ENCODE measurements at regions not wholly inside any gene's neighbourhood (a gene's known extent, or its start where the extent isn't known, plus 50 kb on each side); places are given as distances from the start of the nearest gene placed in this dataset.
"Not testable (repeated sequence)": the region's sequence is repeated elsewhere in the genome, so short reads cannot be mapped to it uniquely, and the experiment has no call there.

GRCh38 chr7:73221724-73222123, 86.9 kb downstream of the NSUN5 start:
- intact Hi-C loops (cut with micrococcal nuclease); CTCF ChIA-PET (ENCODE audit: low intra/inter-chr PET ratio); ATAC-seq; H2AFZ ChIP-seq (ENCODE audit: low read depth, low read length); H3K9me3 ChIP-seq (replicated peaks; ENCODE audit: control insufficient read depth, insufficient read depth, low read depth, low read length); H3K36me3 ChIP-seq (ENCODE audit: control insufficient read depth, insufficient read depth, low read length); H3K4me3 ChIP-seq; H3K9me1 ChIP-seq (ENCODE audit: control insufficient read depth, insufficient read depth, low read length); in situ Hi-C loops (cut with MboI); POLR2A ChIA-PET; H3K27ac ChIP-seq (ENCODE audit: extremely low read depth, low read depth, low read length); DNase-seq (ENCODE audit: extremely low read depth in 1 of 4, low spot score in 3 of 4); H4K20me1 ChIP-seq (replicated peaks; ENCODE audit: control insufficient read depth, insufficient read depth, low read length); FAIRE-seq; H3K4me2 ChIP-seq (ENCODE audit: insufficient read depth, low read length); H3K79me2 ChIP-seq (ENCODE audit: control insufficient read depth, insufficient read depth, low read length); H3K9ac ChIP-seq (ENCODE audit: insufficient read depth in 1 of 2, low read depth in 2 of 2, low read length in 2 of 2); BruUV-seq (replicated peaks); H3K27me3 ChIP-seq (ENCODE audit: control insufficient read depth in 2 of 2, insufficient read depth in 2 of 2, low read length in 2 of 2); H3K4me1 ChIP-seq (replicated peaks in 1 of 2; ENCODE audit: control insufficient read depth in 2 of 2, insufficient read depth in 2 of 2, low read length in 2 of 2): not testable (repeated sequence)
- WGBS (ENCODE audit: insufficient coverage, low coverage, missing lambda C conversion rate): no CpG with 5 or more reads among the region's 6 CpGs

DNA sequence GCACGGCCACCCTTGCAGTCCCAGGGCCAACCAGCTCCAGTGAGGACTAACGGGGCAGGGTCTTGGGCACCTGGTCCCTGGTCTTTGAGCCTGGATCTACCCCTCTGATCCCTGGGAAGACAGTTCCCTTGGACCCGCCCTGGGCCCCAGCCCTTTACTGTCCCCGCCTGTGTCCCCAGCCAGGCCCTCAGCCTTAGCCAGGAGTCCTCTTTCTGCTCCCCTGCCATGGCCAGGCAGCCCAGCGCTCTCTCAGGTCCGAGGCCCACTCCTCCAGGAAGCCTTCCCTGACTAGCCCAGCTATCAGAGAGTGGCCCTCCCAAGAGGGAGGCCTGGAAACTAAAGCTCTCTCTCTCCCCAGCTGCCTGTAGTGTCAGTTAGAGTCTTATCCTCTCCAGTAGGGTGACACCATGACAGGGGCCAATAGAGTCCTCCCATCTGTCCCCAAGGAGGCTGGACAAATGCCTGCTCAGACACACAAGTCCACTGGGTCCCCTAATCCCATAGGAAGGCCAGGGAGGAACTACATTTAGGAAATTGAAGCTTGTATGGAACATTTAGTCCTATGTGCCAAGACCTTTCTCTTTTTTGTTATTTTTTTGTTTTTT, 87.8 kb downstream of the NSUN5 start:
- POLR2A ChIA-PET; H3K27me3 ChIP-seq (ENCODE audit: control insufficient read depth in 2 of 2, insufficient read depth in 2 of 2, low read length in 2 of 2); H2AFZ ChIP-seq (ENCODE audit: low read depth, low read length); H3K9me3 ChIP-seq (replicated peaks; ENCODE audit: control insufficient read depth, insufficient read depth, low read depth, low read length); H4K20me1 ChIP-seq (replicated peaks; ENCODE audit: control insufficient read depth, insufficient read depth, low read length); H3K36me3 ChIP-seq (ENCODE audit: control insufficient read depth, insufficient read depth, low read length); FAIRE-seq; intact Hi-C loops (cut with micrococcal nuclease); H3K79me2 ChIP-seq (ENCODE audit: control insufficient read depth, insufficient read depth, low read length); H3K4me3 ChIP-seq; DNase-seq (ENCODE audit: extremely low read depth in 1 of 4, low spot score in 3 of 4); CTCF ChIA-PET (ENCODE audit: low intra/inter-chr PET ratio); BruUV-seq (replicated peaks); H3K27ac ChIP-seq (ENCODE audit: extremely low read depth, low read depth, low read length); in situ Hi-C loops (cut with MboI); H3K4me2 ChIP-seq (ENCODE audit: insufficient read depth, low read length); H3K9me1 ChIP-seq (ENCODE audit: control insufficient read depth, insufficient read depth, low read length); H3K9ac ChIP-seq (ENCODE audit: insufficient read depth in 1 of 2, low read depth in 2 of 2, low read length in 2 of 2); H3K4me1 ChIP-seq (replicated peaks in 1 of 2; ENCODE audit: control insufficient read depth in 2 of 2, insufficient read depth in 2 of 2, low read length in 2 of 2): not testable (repeated sequence)
- ATAC-seq: peak; percentile 82
- no CpG with 5 or more reads among the region's 6 CpGs for WGBS (ENCODE audit: insufficient coverage, low coverage, missing lambda C conversion rate)

DNA sequence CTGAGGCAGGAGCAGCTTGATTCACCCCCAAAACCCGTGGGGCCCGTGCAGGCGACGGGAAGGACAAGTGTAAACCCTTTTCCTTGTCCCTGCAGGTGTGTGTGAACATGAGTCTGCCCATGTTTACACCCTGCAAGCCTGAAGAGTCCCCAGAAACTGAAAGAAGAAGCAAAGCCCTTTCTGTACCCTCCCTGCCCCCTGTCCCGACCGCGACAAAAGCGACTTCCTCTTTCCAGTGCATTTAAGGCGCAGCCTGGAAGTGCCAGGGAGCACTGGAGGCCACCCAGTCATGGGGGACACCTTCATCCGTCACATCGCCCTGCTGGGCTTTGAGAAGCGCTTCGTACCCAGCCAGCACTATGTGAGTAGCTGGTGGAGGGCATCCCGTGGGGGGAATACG, 88.3 kb downstream of the NSUN5 start:
- H3K36me3 ChIP-seq (ENCODE audit: control insufficient read depth, insufficient read depth, low read length); DNase-seq (ENCODE audit: extremely low read depth in 1 of 4, low spot score in 3 of 4); H3K4me1 ChIP-seq (replicated peaks in 1 of 2; ENCODE audit: control insufficient read depth in 2 of 2, insufficient read depth in 2 of 2, low read length in 2 of 2); H3K4me3 ChIP-seq; H3K9ac ChIP-seq (ENCODE audit: insufficient read depth in 1 of 2, low read depth in 2 of 2, low read length in 2 of 2); in situ Hi-C loops (cut with MboI); POLR2A ChIA-PET; H3K27ac ChIP-seq (ENCODE audit: extremely low read depth, low read depth, low read length); H3K9me3 ChIP-seq (replicated peaks; ENCODE audit: control insufficient read depth, insufficient read depth, low read depth, low read length); intact Hi-C loops (cut with micrococcal nuclease); CTCF ChIA-PET (ENCODE audit: low intra/inter-chr PET ratio); FAIRE-seq; H3K27me3 ChIP-seq (ENCODE audit: control insufficient read depth in 2 of 2, insufficient read depth in 2 of 2, low read length in 2 of 2); H3K4me2 ChIP-seq (ENCODE audit: insufficient read depth, low read length); H3K79me2 ChIP-seq (ENCODE audit: control insufficient read depth, insufficient read depth, low read length); H3K9me1 ChIP-seq (ENCODE audit: control insufficient read depth, insufficient read depth, low read length); BruUV-seq (replicated peaks); H2AFZ ChIP-seq (ENCODE audit: low read depth, low read length); H4K20me1 ChIP-seq (replicated peaks; ENCODE audit: control insufficient read depth, insufficient read depth, low read length): not testable (repeated sequence)
- ATAC-seq: peak; percentile 23
- no CpG with 5 or more reads among the region's 15 CpGs for WGBS (ENCODE audit: insufficient coverage, low coverage, missing lambda C conversion rate)

- H3K4me3 ChIP-seq; POLR2A ChIA-PET; H4K20me1 ChIP-seq (replicated peaks; ENCODE audit: control insufficient read depth, insufficient read depth, low read length); in situ Hi-C loops (cut with MboI); H3K79me2 ChIP-seq (ENCODE audit: control insufficient read depth, insufficient read depth, low read length); H3K4me2 ChIP-seq (ENCODE audit: insufficient read depth, low read length); H3K27me3 ChIP-seq (ENCODE audit: control insufficient read depth in 2 of 2, insufficient read depth in 2 of 2, low read length in 2 of 2); H3K27ac ChIP-seq (ENCODE audit: extremely low read depth, low read depth, low read length); H2AFZ ChIP-seq (ENCODE audit: low read depth, low read length); BruUV-seq (replicated peaks); H3K9ac ChIP-seq (ENCODE audit: insufficient read depth in 1 of 2, low read depth in 2 of 2, low read length in 2 of 2); intact Hi-C loops (cut with micrococcal nuclease); FAIRE-seq; H3K36me3 ChIP-seq (ENCODE audit: control insufficient read depth, insufficient read depth, low read length); DNase-seq (ENCODE audit: extremely low read depth in 1 of 4, low spot score in 3 of 4); H3K9me1 ChIP-seq (ENCODE audit: control insufficient read depth, insufficient read depth, low read length); H3K9me3 ChIP-seq (replicated peaks; ENCODE audit: control insufficient read depth, insufficient read depth, low read depth, low read length); CTCF ChIA-PET (ENCODE audit: low intra/inter-chr PET ratio); H3K4me1 ChIP-seq (replicated peaks in 1 of 2; ENCODE audit: control insufficient read depth in 2 of 2, insufficient read depth in 2 of 2, low read length in 2 of 2): not testable (repeated sequence)
- WGBS (ENCODE audit: insufficient coverage, low coverage, missing lambda C conversion rate): no CpG with 5 or more reads among the region's 2 CpGs
- ATAC-seq: peak; percentile 20; the same call in 2 of the 3 replicates
These were observed 89.8 kb downstream of the NSUN5 start for GRCh38 chr7:73218802-73219201.
